ENCODE measurements at regions not wholly inside any gene's neighbourhood (a gene's known extent, or its start where the extent isn't known, plus 50 kb on each side); places are given as distances from the start of the nearest gene placed in this dataset.
"Not testable (repeated sequence)": the region's sequence is repeated elsewhere in the genome, so short reads cannot be mapped to it uniquely, and the experiment has no call there.

- H3K27ac Mint-ChIP-seq: no peak overlapping the region
- DNase-seq (no peak), ATAC-seq (replicated peaks in 1 of 4) (no peak)
- peaks cover 2 to 10% (median 8%) of the 10 kb centered on the region in 3 donors for H3K9me3 Mint-ChIP-seq
- 57% methylated on average over 1 of the region's 1 CpG for WGBS (ENCODE audit: insufficient coverage)
- no peaks in the 10 kb centered on the region for H3K4me1 ChIP-seq (ENCODE audit: control insufficient read depth in 1 of 2, extremely low read depth in 1 of 2, insufficient read depth in 2 of 2, low read length in 2 of 2)
- no peaks in the 10 kb centered on the region for H3K9me3 ChIP-seq
- no peaks in the 10 kb centered on the region for H3K27me3 Mint-ChIP-seq
- H3K36me3 Mint-ChIP-seq: no peaks in the 10 kb centered on the region
- H3K4me3 Mint-ChIP-seq: no peak overlapping the region
- no peak overlapping the region for H3K4me3 ChIP-seq (ENCODE audit: control insufficient read depth in 1 of 2, extremely low read depth in 1 of 2, low read length in 1 of 2)
- CTCF ChIA-PET: no interaction called here
- H3K27me3 ChIP-seq (replicated peaks in 1 of 2; ENCODE audit: control insufficient read depth in 2 of 2, extremely low read depth in 1 of 2, insufficient read depth in 2 of 2, low read length in 1 of 2): no peaks in the 10 kb centered on the region
- H3K27ac ChIP-seq (ENCODE audit: low read length): no peak overlapping the region
- no peaks in the 10 kb centered on the region for H3K4me1 Mint-ChIP-seq
- H3K36me3 ChIP-seq (ENCODE audit: control insufficient read depth in 2 of 2, extremely low read depth in 1 of 2, insufficient read depth in 1 of 2, low read length in 1 of 2): no peaks in the 10 kb centered on the region
- POLR2A ChIA-PET: no interaction called here
These were observed 377.6 kb upstream of the MDGA2 start for GRCh38 chr14:48052973-48053372.

- DNase-seq: no peak
- CTCF ChIA-PET: no interaction called here
- H3K4me1 Mint-ChIP-seq: no peaks in the 10 kb centered on the region
- Histone ChIP-seq H3K4me1 (ENCODE audit: control insufficient read depth in 1 of 2, extremely low read depth in 1 of 2, insufficient read depth in 2 of 2, low read length in 2 of 2) (no peaks in the 10 kb centered on the region), H3K27me3 (replicated peaks in 1 of 2; ENCODE audit: control insufficient read depth in 2 of 2, extremely low read depth in 1 of 2, insufficient read depth in 2 of 2, low read length in 1 of 2) (no peaks in the 10 kb centered on the region), H3K27ac (ENCODE audit: low read length) (no peak overlapping the region), H3K36me3 (ENCODE audit: control insufficient read depth in 2 of 2, extremely low read depth in 1 of 2, insufficient read depth in 1 of 2, low read length in 1 of 2) (no peaks in the 10 kb centered on the region), H3K4me3 (ENCODE audit: control insufficient read depth in 1 of 2, extremely low read depth in 1 of 2, low read length in 1 of 2) (no peak overlapping the region), H3K9me3 (no peaks in the 10 kb centered on the region)
- POLR2A ChIA-PET: no interaction called here
- H3K27ac Mint-ChIP-seq: no peak overlapping the region
- H3K27me3 Mint-ChIP-seq: no peaks in the 10 kb centered on the region
- no peak overlapping the region for H3K4me3 Mint-ChIP-seq
- no peaks in the 10 kb centered on the region for H3K36me3 Mint-ChIP-seq
- 75% methylated on average over 6 of the region's 8 CpGs for WGBS (ENCODE audit: insufficient coverage)
- no peak for ATAC-seq (replicated peaks in 1 of 4)
- H3K9me3 Mint-ChIP-seq: peaks cover 30 to 50% (median 38%) of the 10 kb centered on the region in 3 donors
These were observed 360.4 kb upstream of the MDGA2 start for GRCh38 chr14:48035836-48036235.

DNA sequence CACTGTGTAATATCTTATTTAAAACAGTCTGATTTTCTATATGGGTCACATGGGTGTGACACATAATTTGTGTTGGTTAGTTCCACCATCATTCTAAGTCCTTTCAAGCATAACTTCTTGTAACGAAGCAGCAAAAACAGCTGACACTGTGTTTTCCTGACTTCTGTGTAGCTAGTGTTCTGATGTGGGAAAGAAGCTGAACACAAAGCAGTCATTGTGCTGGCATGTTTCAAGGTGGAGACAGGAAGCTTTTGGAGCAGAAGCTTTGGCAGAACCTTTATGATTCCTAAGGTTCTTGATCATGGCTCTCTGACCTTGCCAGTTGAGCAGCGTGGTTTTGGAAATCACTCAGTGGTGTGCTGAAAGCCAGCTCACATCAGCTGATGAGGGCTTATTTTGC, 351.7 kb upstream of the MDGA2 start:
- no peaks in the 10 kb centered on the region for H3K27me3 Mint-ChIP-seq
- Histone ChIP-seq H3K36me3 (ENCODE audit: control insufficient read depth in 2 of 2, extremely low read depth in 1 of 2, insufficient read depth in 1 of 2, low read length in 1 of 2) (no peaks in the 10 kb centered on the region), H3K4me1 (ENCODE audit: control insufficient read depth in 1 of 2, extremely low read depth in 1 of 2, insufficient read depth in 2 of 2, low read length in 2 of 2) (no peaks in the 10 kb centered on the region), H3K9me3 (no peaks in the 10 kb centered on the region), H3K27me3 (replicated peaks in 1 of 2; ENCODE audit: control insufficient read depth in 2 of 2, extremely low read depth in 1 of 2, insufficient read depth in 2 of 2, low read length in 1 of 2) (no peaks in the 10 kb centered on the region), H3K4me3 (ENCODE audit: control insufficient read depth in 1 of 2, extremely low read depth in 1 of 2, low read length in 1 of 2) (no peak overlapping the region), H3K27ac (ENCODE audit: low read length) (no peak overlapping the region)
- CTCF ChIA-PET: no interaction called here
- no CpG with 5 or more reads among the region's 2 CpGs for WGBS (ENCODE audit: insufficient coverage)
- POLR2A ChIA-PET: no interaction called here
- no peaks in the 10 kb centered on the region for H3K36me3 Mint-ChIP-seq
- no peak overlapping the region for H3K27ac Mint-ChIP-seq
- no peaks in the 10 kb centered on the region for H3K4me1 Mint-ChIP-seq
- H3K9me3 Mint-ChIP-seq: peaks cover 6 to 16% (median 9%) of the 10 kb centered on the region in 3 donors
- ATAC-seq (replicated peaks in 1 of 4) (no peak), DNase-seq (no peak)
- no peak overlapping the region for H3K4me3 Mint-ChIP-seq

DNA sequence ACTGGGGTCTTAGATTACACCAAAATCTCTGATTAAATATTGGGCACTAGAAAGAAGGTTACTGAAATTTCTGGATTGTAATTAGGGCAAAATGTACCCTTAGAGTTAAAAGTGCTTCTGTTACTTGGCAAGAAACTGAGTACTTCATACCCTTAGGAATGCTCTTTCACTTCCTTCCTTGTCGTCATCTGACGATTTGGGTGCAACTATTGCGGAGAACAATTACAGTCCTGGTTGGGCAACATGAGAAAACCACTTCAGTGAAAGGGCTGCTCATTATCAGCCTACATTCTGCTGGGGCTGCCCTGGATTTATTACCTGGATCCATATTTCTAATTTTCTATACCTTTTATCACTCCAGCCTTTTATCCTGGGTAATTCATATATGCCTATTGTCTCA, 348.5 kb upstream of the MDGA2 start:
- Mint-ChIP-seq H3K4me3 (no peak overlapping the region), H3K27ac (no peak overlapping the region), H3K36me3 (no peaks in the 10 kb centered on the region), H3K27me3 (no peaks in the 10 kb centered on the region), H3K9me3 (peaks cover 0 to 9% (median 6%) of the 10 kb centered on the region in 3 donors), H3K4me1 (no peaks in the 10 kb centered on the region)
- no peak for ATAC-seq (replicated peaks in 1 of 4)
- no peak overlapping the region for H3K4me3 ChIP-seq (ENCODE audit: control insufficient read depth in 1 of 2, extremely low read depth in 1 of 2, low read length in 1 of 2)
- ChIA-PET POLR2A (no interaction called here), CTCF (no interaction called here)
- no peaks in the 10 kb centered on the region for H3K9me3 ChIP-seq
- no peak overlapping the region for H3K27ac ChIP-seq (ENCODE audit: low read length)
- no peak for DNase-seq
- no peaks in the 10 kb centered on the region for H3K27me3 ChIP-seq (replicated peaks in 1 of 2; ENCODE audit: control insufficient read depth in 2 of 2, extremely low read depth in 1 of 2, insufficient read depth in 2 of 2, low read length in 1 of 2)
- 53% methylated on average over 3 of the region's 3 CpGs for WGBS (ENCODE audit: insufficient coverage)
- no peaks in the 10 kb centered on the region for H3K4me1 ChIP-seq (ENCODE audit: control insufficient read depth in 1 of 2, extremely low read depth in 1 of 2, insufficient read depth in 2 of 2, low read length in 2 of 2)
- no peaks in the 10 kb centered on the region for H3K36me3 ChIP-seq (ENCODE audit: control insufficient read depth in 2 of 2, extremely low read depth in 1 of 2, insufficient read depth in 1 of 2, low read length in 1 of 2)

DNA sequence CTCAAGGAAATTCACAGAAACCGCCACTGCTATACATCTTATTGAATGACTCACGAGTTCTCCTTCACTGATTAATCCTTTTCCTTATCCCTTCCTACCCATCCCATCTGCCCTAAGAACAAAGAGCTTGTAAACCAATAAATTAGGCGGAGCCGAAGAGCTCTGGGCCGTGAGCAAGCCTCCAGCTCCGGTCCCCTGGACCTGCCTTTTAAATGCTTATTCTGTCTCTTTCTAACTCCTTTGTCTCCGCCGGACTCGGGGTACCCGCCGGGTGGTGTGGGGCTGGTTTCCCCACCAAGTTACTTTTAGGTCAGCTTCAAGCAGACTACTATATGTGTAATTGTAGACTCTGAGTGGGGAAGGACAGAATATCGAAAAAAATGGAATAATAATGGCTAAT, 336.1 kb upstream of the MDGA2 start:
- H3K27ac Mint-ChIP-seq, H3K4me1 Mint-ChIP-seq: not testable (repeated sequence)

DNA sequence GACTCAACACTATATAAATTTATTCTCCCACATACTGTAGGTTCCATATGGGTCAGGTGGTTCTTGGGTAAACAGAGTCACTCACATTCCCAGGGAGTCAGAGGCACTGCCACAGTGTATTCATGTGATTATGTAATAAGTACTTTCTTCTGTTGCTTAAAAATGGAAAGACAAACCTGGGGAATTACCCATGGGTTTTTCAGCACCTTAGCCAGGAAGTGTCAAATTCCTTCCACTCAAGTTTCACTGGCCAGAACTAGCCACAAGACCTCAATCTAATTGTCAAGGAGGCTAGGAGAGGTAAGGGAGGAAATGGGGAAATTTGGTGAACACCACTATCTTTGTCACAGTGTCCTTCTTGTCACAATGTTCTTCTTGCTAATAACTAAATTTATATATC, 333.2 kb upstream of the MDGA2 start:
- Mint-ChIP-seq H3K4me1 (no peaks in the 10 kb centered on the region), H3K27me3 (no peaks in the 10 kb centered on the region), H3K9me3 (peaks cover 9 to 14% (median 11%) of the 10 kb centered on the region in 3 donors), H3K4me3 (no peak overlapping the region), H3K27ac (no peak overlapping the region), H3K36me3 (no peaks in the 10 kb centered on the region)
- Histone ChIP-seq H3K36me3 (ENCODE audit: control insufficient read depth in 2 of 2, extremely low read depth in 1 of 2, insufficient read depth in 1 of 2, low read length in 1 of 2) (no peaks in the 10 kb centered on the region), H3K27me3 (replicated peaks in 1 of 2; ENCODE audit: control insufficient read depth in 2 of 2, extremely low read depth in 1 of 2, insufficient read depth in 2 of 2, low read length in 1 of 2) (no peaks in the 10 kb centered on the region), H3K4me1 (ENCODE audit: control insufficient read depth in 1 of 2, extremely low read depth in 1 of 2, insufficient read depth in 2 of 2, low read length in 2 of 2) (no peaks in the 10 kb centered on the region), H3K4me3 (ENCODE audit: control insufficient read depth in 1 of 2, extremely low read depth in 1 of 2, low read length in 1 of 2) (no peak overlapping the region), H3K9me3 (no peaks in the 10 kb centered on the region), H3K27ac (ENCODE audit: low read length) (no peak overlapping the region)
- no peak for ATAC-seq (replicated peaks in 1 of 4)
- CTCF ChIA-PET: no interaction called here
- no peak for DNase-seq
- POLR2A ChIA-PET: no interaction called here

More for the DNA sequence above, 336.1 kb upstream of the MDGA2 start:
- H3K36me3 ChIP-seq (ENCODE audit: control insufficient read depth in 2 of 2, extremely low read depth in 1 of 2, insufficient read depth in 1 of 2, low read length in 1 of 2); CTCF ChIA-PET; H3K27me3 Mint-ChIP-seq; H3K27me3 ChIP-seq (replicated peaks in 1 of 2; ENCODE audit: control insufficient read depth in 2 of 2, extremely low read depth in 1 of 2, insufficient read depth in 2 of 2, low read length in 1 of 2); POLR2A ChIA-PET; H3K4me1 ChIP-seq (ENCODE audit: control insufficient read depth in 1 of 2, extremely low read depth in 1 of 2, insufficient read depth in 2 of 2, low read length in 2 of 2); H3K4me3 Mint-ChIP-seq; H3K9me3 ChIP-seq; DNase-seq; ATAC-seq (replicated peaks in 1 of 4); H3K36me3 Mint-ChIP-seq; H3K4me3 ChIP-seq (ENCODE audit: control insufficient read depth in 1 of 2, extremely low read depth in 1 of 2, low read length in 1 of 2); H3K27ac ChIP-seq (ENCODE audit: low read length): not testable (repeated sequence)
- WGBS (ENCODE audit: insufficient coverage): 67% methylated on average over 10 of the region's 12 CpGs
- H3K9me3 Mint-ChIP-seq: peaks cover 9 to 24% (median 20%) of the 10 kb centered on the region in 3 donors

- DNase-seq: no peak
- no peaks in the 10 kb centered on the region for H3K4me1 Mint-ChIP-seq
- peaks cover 6 to 7% (median 6%) of the 10 kb centered on the region in 3 donors for H3K9me3 Mint-ChIP-seq
- Histone ChIP-seq H3K9me3 (no peaks in the 10 kb centered on the region), H3K27ac (ENCODE audit: low read length) (no peak overlapping the region), H3K4me1 (ENCODE audit: control insufficient read depth in 1 of 2, extremely low read depth in 1 of 2, insufficient read depth in 2 of 2, low read length in 2 of 2) (no peaks in the 10 kb centered on the region), H3K4me3 (ENCODE audit: control insufficient read depth in 1 of 2, extremely low read depth in 1 of 2, low read length in 1 of 2) (no peak overlapping the region), H3K36me3 (ENCODE audit: control insufficient read depth in 2 of 2, extremely low read depth in 1 of 2, insufficient read depth in 1 of 2, low read length in 1 of 2) (no peaks in the 10 kb centered on the region), H3K27me3 (replicated peaks in 1 of 2; ENCODE audit: control insufficient read depth in 2 of 2, extremely low read depth in 1 of 2, insufficient read depth in 2 of 2, low read length in 1 of 2) (no peaks in the 10 kb centered on the region)
- ATAC-seq (replicated peaks in 1 of 4): no peak
- no CpG with 5 or more reads among the region's 1 CpG for WGBS (ENCODE audit: insufficient coverage)
- no peak overlapping the region for H3K27ac Mint-ChIP-seq
- no peaks in the 10 kb centered on the region for H3K27me3 Mint-ChIP-seq
- CTCF ChIA-PET: no interaction called here
- POLR2A ChIA-PET: no interaction called here
- no peak overlapping the region for H3K4me3 Mint-ChIP-seq
- no peaks in the 10 kb centered on the region for H3K36me3 Mint-ChIP-seq
These were observed 330.6 kb upstream of the MDGA2 start for GRCh38 chr14:48005986-48006385.
